HL-60 (cell line): ENCODE measurements at regions not wholly inside any gene's neighbourhood (a gene's known extent, or its start where the extent isn't known, plus 50 kb on each side); places are given as distances from the start of the nearest gene placed in this dataset.

Experiments
- CTCF ChIP-seq: IDR thresholded peaks from one replicate; pipeline ENCODE4 v1.5.1; 2011; ENCODE audit warnings: low read length, control low read depth, inconsistent platforms; ENCODE audit not compliant: insufficient read depth
- GABPA ChIP-seq: IDR thresholded peaks from 2 replicates; pipeline ENCODE4 v1.6.1; 2012; ENCODE audit warnings: low read depth
- POLR2AphosphoS5 ChIP-seq: IDR thresholded peaks from 2 replicates; pipeline ENCODE4 v1.6.1; 2012; ENCODE audit warnings: low read depth
- REST ChIP-seq: IDR thresholded peaks from 2 replicates; pipeline ENCODE4 v1.6.1; 2012; ENCODE audit warnings: low read depth; ENCODE audit not compliant: insufficient replicate concordance
- SPI1 ChIP-seq: IDR thresholded peaks from 2 replicates; pipeline ENCODE4 v1.6.1; 2012; ENCODE audit warnings: low read depth, mild to moderate bottlenecking, borderline replicate concordance

- TF ChIP-seq CTCF (no peak), GABPA (no peak), REST (no peak), POLR2AphosphoS5 (no peak), SPI1 (no peak)
Measured at GRCh38 chr3:30954426-30954825, 60.0 kb upstream of the GADL1 start.
